GM12873 (cell line): ENCODE measurements at regions not wholly inside any gene's neighbourhood (a gene's known extent, or its start where the extent isn't known, plus 50 kb on each side); places are given as distances from the start of the nearest gene placed in this dataset.
A peak's percentile ranks its signal among the peaks of the same experiment; 100 is the strongest.

Source experiments
- CTCF ChIP-seq: IDR thresholded peaks from 2 replicates; pipeline ENCODE4 v1.5.1; 2012; ENCODE audit warnings: low read depth, mild to moderate bottlenecking, moderate library complexity, low read length, control low read depth; ENCODE audit not compliant: insufficient read depth; ENCODE audit errors: missing control alignments

- no peak for TF ChIP-seq CTCF
Observed at GRCh38 chr5:20351849-20352248, 363.8 kb upstream of the CDH18 start.

- TF ChIP-seq CTCF: no peak
Observed at GRCh38 chr5:20348321-20348720, 360.3 kb upstream of the CDH18 start.

GRCh38 chr5:20347334-20347733 lies 359.3 kb upstream of the CDH18 start:
- no peak for TF ChIP-seq CTCF

- no peak for TF ChIP-seq CTCF
Observed at GRCh38 chr5:20340126-20340525, 352.1 kb upstream of the CDH18 start.

GRCh38 chr5:20335978-20336377 lies 348.0 kb upstream of the CDH18 start:
- TF ChIP-seq CTCF: peak; percentile 6

GRCh38 chr5:20331826-20332225 lies 343.8 kb upstream of the CDH18 start:
- no peak for TF ChIP-seq CTCF

GRCh38 chr5:20323323-20323722 lies 335.3 kb upstream of the CDH18 start:
- TF ChIP-seq CTCF: no peak
